ENCODE measurements at regions not wholly inside any gene's neighbourhood (a gene's known extent, or its start where the extent isn't known, plus 50 kb on each side); places are given as distances from the start of the nearest gene placed in this dataset.

- TF ChIP-seq POLR2A (IDR thresholded peaks at IDR 0.05; ENCODE audit: low read length): no peak
- TF ChIP-seq GATA1 (IDR thresholded peaks at IDR 0.05; ENCODE audit: low read depth, low read length): no peak
These were observed 117.5 kb upstream of the ARHGEF26 start for GRCh38 chr3:154003649-154004048.
